ENCODE measurements at regions not wholly inside any gene's neighbourhood (a gene's known extent, or its start where the extent isn't known, plus 50 kb on each side); places are given as distances from the start of the nearest gene placed in this dataset.

DNA sequence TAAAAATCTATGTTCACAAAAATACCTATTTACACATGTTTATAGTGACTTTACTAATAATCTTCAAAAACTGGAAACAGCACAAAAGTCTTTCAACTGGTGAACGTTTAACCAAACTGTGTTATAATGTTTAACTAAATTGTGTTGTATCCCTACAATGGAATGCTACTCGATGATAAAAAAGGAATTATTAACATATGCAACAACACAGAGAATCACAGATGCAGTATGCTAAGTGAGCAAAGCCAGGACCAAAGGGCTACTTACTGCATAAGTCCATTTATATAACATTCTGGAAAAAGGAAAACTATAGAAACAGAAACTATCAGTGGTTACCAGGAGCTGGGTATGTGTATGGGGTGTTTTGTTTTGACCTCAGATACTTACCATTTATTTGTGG lies 602.2 kb upstream of the BTBD3 start:
- no peak overlapping the region for H3K4me2 ChIP-seq (ENCODE audit: insufficient read depth in 1 of 2, low read depth in 2 of 2, low read length in 2 of 2)
- H3K9ac ChIP-seq (replicated peaks in 1 of 4; ENCODE audit: extremely low read depth in 1 of 4, low read depth in 3 of 4, low read length in 3 of 4) = no peak overlapping the region
- H2BK20ac ChIP-seq (ENCODE audit: low read length) = no peak overlapping the region
- no peaks in the 10 kb centered on the region for H3K4me1 ChIP-seq (replicated peaks in 1 of 4; ENCODE audit: control insufficient read depth in 3 of 4, insufficient read depth in 4 of 4, low read length in 3 of 4)
- ChIA-PET POLR2A (ENCODE audit: partially characterized antibody) (no interaction called here), CTCF (ENCODE audit: partially characterized antibody) (no interaction called here)
- H3K23ac ChIP-seq (ENCODE audit: insufficient read length) = no peak overlapping the region
- no peak overlapping the region for H3K4me3 ChIP-seq (ENCODE audit: extremely low read depth in 1 of 4, insufficient read depth in 2 of 4, low read depth in 3 of 4, low read length in 4 of 4)
- H2AFZ ChIP-seq (ENCODE audit: low read length) = no peak overlapping the region
- H3K18ac ChIP-seq (ENCODE audit: extremely low read depth, low read length) = no peak overlapping the region
- H2AK5ac ChIP-seq (ENCODE audit: low read depth, low read length) = no peak overlapping the region
- no peak overlapping the region for H4K91ac ChIP-seq (replicated peaks; ENCODE audit: insufficient read length, low read length)
- WGBS, 2 experiments (ENCODE audit: extremely low coverage in 1 of 2, insufficient coverage in 1 of 2, insufficient read length in 1 of 2, insufficient replicate concordance in 2 of 2, low coverage in 1 of 2, low lambda C conversion rate in 2 of 2, missing lambda C conversion rate in 1 of 2) = 94% methylated on average over 2 of the region's 2 CpGs; no CpG with 5 or more reads in 1 of the 2 experiments
- no peak overlapping the region for H2BK120ac ChIP-seq (replicated peaks; ENCODE audit: low read depth, low read length)
- no peaks in the 10 kb centered on the region for H3K79me1 ChIP-seq (ENCODE audit: low read depth, low read length)
- DNase-seq (ENCODE audit: low read depth in 1 of 2, low spot score in 2 of 2) (no peak), FAIRE-seq (no peak)
- no peak overlapping the region for H4K5ac ChIP-seq (ENCODE audit: insufficient read length, low read depth, low read length)
- no peak overlapping the region for H2BK5ac ChIP-seq (ENCODE audit: low read depth, low read length)
- no peaks in the 10 kb centered on the region for H3K23me2 ChIP-seq (ENCODE audit: low read depth, low read length)
- H3K79me2 ChIP-seq (ENCODE audit: control insufficient read depth in 1 of 2, insufficient read depth in 2 of 2, low read length in 2 of 2) = no peaks in the 10 kb centered on the region
- no peaks in the 10 kb centered on the region for H4K20me1 ChIP-seq (replicated peaks in 1 of 2; ENCODE audit: control insufficient read depth in 1 of 2, insufficient read depth in 2 of 2, low read length in 2 of 2)
- no peak overlapping the region for H3K27ac ChIP-seq (ENCODE audit: low read depth, low read length)
- H4K8ac ChIP-seq (ENCODE audit: extremely low read depth, insufficient read depth, low read length) = no peak overlapping the region
- no peak overlapping the region for H3K56ac ChIP-seq (replicated peaks; ENCODE audit: insufficient read length, low read depth, low read length)
- no peaks in the 10 kb centered on the region for H3K9me3 ChIP-seq (ENCODE audit: insufficient read depth in 2 of 2, low read depth in 1 of 2, low read length in 1 of 2)
- H2BK12ac ChIP-seq (ENCODE audit: low read depth, low read length) = no peak overlapping the region
- no peaks in the 10 kb centered on the region for H3K36me3 ChIP-seq (ENCODE audit: control insufficient read depth in 2 of 4, insufficient read depth in 4 of 4, low read length in 3 of 4)
- no peak overlapping the region for H2BK15ac ChIP-seq (ENCODE audit: low read length)
- no peak overlapping the region for H3K4ac ChIP-seq (replicated peaks; ENCODE audit: insufficient read length, low read depth, low read length)
- H3K27me3 ChIP-seq (replicated peaks in 1 of 4; ENCODE audit: control insufficient read depth in 3 of 4, extremely low read depth in 1 of 4, insufficient read depth in 3 of 4, low read length in 3 of 4) = no peaks in the 10 kb centered on the region
- no peak overlapping the region for H3K14ac ChIP-seq (ENCODE audit: insufficient read length)
- no peak for TF ChIP-seq TCF12 (IDR thresholded peaks at IDR 0.05; ENCODE audit: low read depth, low read length)
- no peak for TF ChIP-seq RNF2 (IDR thresholded peaks at IDR 0.05; ENCODE audit: borderline replicate concordance, low read depth, low read length, missing control alignments, poor library complexity, severe bottlenecking)
- no peak for TF ChIP-seq JUN (IDR thresholded peaks at IDR 0.05; ENCODE audit: low read depth, low read length)
- TF ChIP-seq BCL11A (IDR thresholded peaks at IDR 0.05; ENCODE audit: low read depth in 2 of 2, low read length in 2 of 2) = no peak
- TF ChIP-seq EP300 (IDR thresholded peaks at IDR 0.05; ENCODE audit: borderline replicate concordance in 1 of 2, low read depth in 2 of 2, low read length in 2 of 2) = no peak
- TF ChIP-seq NRF1 (IDR thresholded peaks at IDR 0.05; ENCODE audit: low read depth, low read length) = no peak
- no peak for TF ChIP-seq SIRT6 (IDR thresholded peaks at IDR 0.05; ENCODE audit: low read length)
- TF ChIP-seq POU5F1 (IDR thresholded peaks at IDR 0.05; ENCODE audit: low read depth, low read length) = no peak
- no peak for TF ChIP-seq SP4 (IDR thresholded peaks at IDR 0.05; ENCODE audit: low read length)
- TF ChIP-seq GABPA (IDR thresholded peaks at IDR 0.05; ENCODE audit: borderline replicate concordance, insufficient read depth, low read length) = no peak
- TF ChIP-seq, protein P1, sequence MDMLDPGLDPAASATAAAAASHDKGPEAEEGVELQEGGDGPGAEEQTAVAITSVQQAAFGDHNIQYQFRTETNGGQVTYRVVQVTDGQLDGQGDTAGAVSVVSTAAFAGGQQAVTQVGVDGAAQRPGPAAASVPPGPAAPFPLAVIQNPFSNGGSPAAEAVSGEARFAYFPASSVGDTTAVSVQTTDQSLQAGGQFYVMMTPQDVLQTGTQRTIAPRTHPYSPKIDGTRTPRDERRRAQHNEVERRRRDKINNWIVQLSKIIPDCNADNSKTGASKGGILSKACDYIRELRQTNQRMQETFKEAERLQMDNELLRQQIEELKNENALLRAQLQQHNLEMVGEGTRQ (IDR thresholded peaks at IDR 0.05; ENCODE audit: low read length) = no peak
- TF ChIP-seq RAD21 (IDR thresholded peaks at IDR 0.05 in 1 of 2, conservative IDR thresholded peaks at IDR 0.05 in 1 of 2; ENCODE audit: low read depth in 2 of 2, low read length in 2 of 2) = no peak
- no peak for TF ChIP-seq RFX5 (IDR thresholded peaks at IDR 0.05; ENCODE audit: borderline replicate concordance, low read depth, low read length)
- TF ChIP-seq SP1 (IDR thresholded peaks at IDR 0.05; ENCODE audit: low read depth, low read length) = no peak

Measured in H1 (cell line).